ENCODE measurements at regions not wholly inside any gene's neighbourhood (a gene's known extent, or its start where the extent isn't known, plus 50 kb on each side); places are given as distances from the start of the nearest gene placed in this dataset.

GRCh38 chr3:64872345-64872744, 184.5 kb upstream of the ADAMTS9 start:
- Histone ChIP-seq H3K4me1 (ENCODE audit: low read depth) (peaks cover 12% of the 10 kb centered on the region), H3K27me3 (no peaks in the 10 kb centered on the region), H3K4me3 (no peak overlapping the region), H3K36me3 (no peaks in the 10 kb centered on the region), H3K27ac (no peak overlapping the region), H3K9me3 (ENCODE audit: low read depth) (no peaks in the 10 kb centered on the region)
- no peak for TF ChIP-seq CTCF (IDR thresholded peaks at IDR 0.05; ENCODE audit: low read depth, low read length)
- no peak for DNase-seq (ENCODE audit: low read depth in 1 of 2, low spot score in 1 of 2)

GRCh38 chr3:64871834-64872249, 184.0 kb upstream of the ADAMTS9 start:
- H3K4me3 ChIP-seq, result no peak overlapping the region
- no peak for TF ChIP-seq CTCF (IDR thresholded peaks at IDR 0.05; ENCODE audit: low read depth, low read length)
- H3K27ac ChIP-seq, result no peak overlapping the region
- H3K4me1 ChIP-seq (ENCODE audit: low read depth), result peaks cover 12% of the 10 kb centered on the region
- no peaks in the 10 kb centered on the region for H3K9me3 ChIP-seq (ENCODE audit: low read depth)
- DNase-seq (ENCODE audit: low read depth in 1 of 2, low spot score in 1 of 2), result no peak
- no peaks in the 10 kb centered on the region for H3K27me3 ChIP-seq
- H3K36me3 ChIP-seq, result no peaks in the 10 kb centered on the region

GRCh38 chr3:64870876-64871646, 183.3 kb upstream of the ADAMTS9 start:
- no peak for DNase-seq (ENCODE audit: low read depth in 1 of 2, low spot score in 1 of 2)
- H3K27ac ChIP-seq, result no peak overlapping the region
- no peaks in the 10 kb centered on the region for H3K9me3 ChIP-seq (ENCODE audit: low read depth)
- peak; percentile 19 for TF ChIP-seq CTCF (IDR thresholded peaks at IDR 0.05; ENCODE audit: low read depth, low read length)
- H3K27me3 ChIP-seq, result no peaks in the 10 kb centered on the region
- no peaks in the 10 kb centered on the region for H3K36me3 ChIP-seq
- no peak overlapping the region for H3K4me3 ChIP-seq
- peaks cover 12% of the 10 kb centered on the region for H3K4me1 ChIP-seq (ENCODE audit: low read depth)

GRCh38 chr3:64867224-64867623, 179.4 kb upstream of the ADAMTS9 start:
- Histone ChIP-seq H3K36me3 (no peaks in the 10 kb centered on the region), H3K9me3 (ENCODE audit: low read depth) (no peaks in the 10 kb centered on the region), H3K4me1 (ENCODE audit: low read depth) (peaks cover 12% of the 10 kb centered on the region), H3K4me3 (no peak overlapping the region), H3K27me3 (no peaks in the 10 kb centered on the region), H3K27ac (no peak overlapping the region)
- TF ChIP-seq CTCF (IDR thresholded peaks at IDR 0.05; ENCODE audit: low read depth, low read length), result no peak
- no peak for DNase-seq (ENCODE audit: low read depth in 1 of 2, low spot score in 1 of 2)

GRCh38 chr3:64865839-64866570, 178.2 kb upstream of the ADAMTS9 start:
- H3K27ac ChIP-seq, result no peak overlapping the region

More at GRCh38 chr3:64865839-64866570, 178.2 kb upstream of the ADAMTS9 start:
- no peaks in the 10 kb centered on the region for H3K4me1 ChIP-seq (ENCODE audit: low read depth)
- no peak for DNase-seq (ENCODE audit: low read depth in 1 of 2, low spot score in 1 of 2)
- no peak for TF ChIP-seq CTCF (IDR thresholded peaks at IDR 0.05; ENCODE audit: low read depth, low read length)
- no peak overlapping the region for H3K4me3 ChIP-seq
- H3K36me3 ChIP-seq, result no peaks in the 10 kb centered on the region
- H3K27me3 ChIP-seq, result no peaks in the 10 kb centered on the region
- H3K9me3 ChIP-seq (ENCODE audit: low read depth), result no peaks in the 10 kb centered on the region
